Right lobe of liver (tissue), 4 donors: ENCODE measurements at regions not wholly inside any gene's neighbourhood (a gene's known extent, or its start where the extent isn't known, plus 50 kb on each side); places are given as distances from the start of the nearest gene placed in this dataset.

ENCODE experiments used
- POLR2A ChIP-seq: fragments of 450-650 bp; IDR thresholded peaks from one replicate; pipeline ENCODE4 v1.6.1; 2017; ENCODE audit warnings: antibody characterized with exemption, mild to moderate bottlenecking
- TF ChIP-seq, protein P1 (sequence below), 4 donors: fragments of 200-600 bp in 3 of 4; fragments of 450-650 bp in 1 of 4; IDR thresholded peaks; one replicate each; pipeline versions ENCODE4 v1.5.1 to v1.8.0; 2016 to 2022; ENCODE audit warnings: antibody characterized with exemption in 4 of 4, mild to moderate bottlenecking in 2 of 4
- donor health status: DM: no; HTN: no; CAD: no.
- donor health status: DM: no; HTN: no; CAD: no.
- donor health status: DM: no; HTN: yes; CAD: no.

GRCh38 chr11:16577490-16577889 is 161.0 kb upstream of the C11orf58 start:
- TF ChIP-seq POLR2A: no peak
- TF ChIP-seq, protein P1, sequence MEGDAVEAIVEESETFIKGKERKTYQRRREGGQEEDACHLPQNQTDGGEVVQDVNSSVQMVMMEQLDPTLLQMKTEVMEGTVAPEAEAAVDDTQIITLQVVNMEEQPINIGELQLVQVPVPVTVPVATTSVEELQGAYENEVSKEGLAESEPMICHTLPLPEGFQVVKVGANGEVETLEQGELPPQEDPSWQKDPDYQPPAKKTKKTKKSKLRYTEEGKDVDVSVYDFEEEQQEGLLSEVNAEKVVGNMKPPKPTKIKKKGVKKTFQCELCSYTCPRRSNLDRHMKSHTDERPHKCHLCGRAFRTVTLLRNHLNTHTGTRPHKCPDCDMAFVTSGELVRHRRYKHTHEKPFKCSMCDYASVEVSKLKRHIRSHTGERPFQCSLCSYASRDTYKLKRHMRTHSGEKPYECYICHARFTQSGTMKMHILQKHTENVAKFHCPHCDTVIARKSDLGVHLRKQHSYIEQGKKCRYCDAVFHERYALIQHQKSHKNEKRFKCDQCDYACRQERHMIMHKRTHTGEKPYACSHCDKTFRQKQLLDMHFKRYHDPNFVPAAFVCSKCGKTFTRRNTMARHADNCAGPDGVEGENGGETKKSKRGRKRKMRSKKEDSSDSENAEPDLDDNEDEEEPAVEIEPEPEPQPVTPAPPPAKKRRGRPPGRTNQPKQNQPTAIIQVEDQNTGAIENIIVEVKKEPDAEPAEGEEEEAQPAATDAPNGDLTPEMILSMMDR (IDR thresholded peaks at IDR 0.05): no peak
